Pons (tissue), 1 donor: ENCODE measurements at regions not wholly inside any gene's neighbourhood (a gene's known extent, or its start where the extent isn't known, plus 50 kb on each side); places are given as distances from the start of the nearest gene placed in this dataset.

ENCODE experiments used
- DNase-seq: peaks from one replicate; pipeline ENCODE4 v3.0.0-alpha.2; 2016; ENCODE audit warnings: low spot score

- DNase-seq = no peak
These were observed 366.5 kb downstream of the SLCO4C1 start for GRCh38 chr5:101929628-101930027.

GRCh38 chr5:101917166-101917565 is 378.9 kb downstream of the SLCO4C1 start:
- no peak for DNase-seq

GRCh38 chr5:101915554-101915953 is 380.5 kb downstream of the SLCO4C1 start:
- no peak for DNase-seq

GRCh38 chr5:101904736-101905135 is 391.3 kb downstream of the SLCO4C1 start:
- DNase-seq = no peak

GRCh38 chr5:101897914-101898313 is 398.2 kb downstream of the SLCO4C1 start:
- no peak for DNase-seq

- DNase-seq = no peak
These were observed 401.1 kb downstream of the SLCO4C1 start for GRCh38 chr5:101894985-101895384.

- no peak for DNase-seq
These were observed 417.9 kb downstream of the SLCO4C1 start for GRCh38 chr5:101878190-101878589.

GRCh38 chr5:101877451-101877850 is 418.6 kb downstream of the SLCO4C1 start:
- no peak for DNase-seq

- DNase-seq = no peak
These were observed 429.6 kb downstream of the SLCO4C1 start for GRCh38 chr5:101866473-101866872.

- DNase-seq = no peak
These were observed 435.5 kb downstream of the SLCO4C1 start for GRCh38 chr5:101860563-101860962.

- no peak for DNase-seq
These were observed 435.9 kb downstream of the SLCO4C1 start for GRCh38 chr5:101860145-101860544.

GRCh38 chr5:101846496-101846895 is 449.6 kb downstream of the SLCO4C1 start:
- DNase-seq = no peak

GRCh38 chr5:101843055-101843454 is 453.0 kb downstream of the SLCO4C1 start:
- DNase-seq = no peak

GRCh38 chr5:101838435-101838834 is 457.6 kb downstream of the SLCO4C1 start:
- no peak for DNase-seq

GRCh38 chr5:101829255-101829654 is 466.8 kb downstream of the SLCO4C1 start:
- no peak for DNase-seq

- no peak for DNase-seq
These were observed 484.6 kb downstream of the SLCO4C1 start for GRCh38 chr5:101811466-101811865.

- DNase-seq = no peak
These were observed 489.7 kb downstream of the SLCO4C1 start for GRCh38 chr5:101806410-101806809.

- no peak for DNase-seq
These were observed 499.7 kb downstream of the SLCO4C1 start for GRCh38 chr5:101796427-101796826.

- DNase-seq = no peak
These were observed 507.3 kb downstream of the SLCO4C1 start for GRCh38 chr5:101788797-101789196.

GRCh38 chr5:101785090-101785489 is 511.0 kb downstream of the SLCO4C1 start:
- DNase-seq = no peak

- DNase-seq = no peak
These were observed 512.7 kb downstream of the SLCO4C1 start for GRCh38 chr5:101783241-101784013.

GRCh38 chr5:101782352-101783103 is 513.6 kb downstream of the SLCO4C1 start:
- DNase-seq = no peak

GRCh38 chr5:101751105-101751504 is 545.0 kb downstream of the SLCO4C1 start:
- DNase-seq = no peak
